GM12878 (cell line): ENCODE measurements at regions not wholly inside any gene's neighbourhood (a gene's known extent, or its start where the extent isn't known, plus 50 kb on each side); places are given as distances from the start of the nearest gene placed in this dataset.
A peak's percentile ranks its signal among the peaks of the same experiment; 100 is the strongest.

ENCODE experiments used
- ATAC-seq: fragments of 200-7000 bp; cut with Tn5 transposase; 3 replicates; pipeline ENCODE4 v1.9.1; 2020; ENCODE audit warnings: mild to moderate bottlenecking, moderate library complexity
- BruUV-seq: library from RNA; stranded (reverse); fragments of 400-500 nt; replicated peaks from 2 replicates; lab custom pipeline; 2021; lab: Mats Ljungman, UMichigan
- CTCF ChIA-PET: fragments of 300-600 bp; sonication (Branson Sonifier 250); formaldehyde crosslinking; extraction: SDS; loops from one replicate; lab custom pipeline; 2021; ENCODE audit warnings: inconsistent platforms; lab: Yijun Ruan, JAX
- POLR2A ChIA-PET: fragments of 350-600 bp; formaldehyde crosslinking; extraction: SDS; loops from one replicate; lab custom pipeline; 2021; ENCODE audit warnings: inconsistent platforms; lab: Charles Lee
- RAD21 ChIA-PET: fragments of 300-600 bp; sonication (Branson Sonifier 250); formaldehyde crosslinking; loops from one replicate; lab custom pipeline; 2023; ENCODE audit warnings: antibody characterized with exemption; ENCODE audit not compliant: unreplicated experiment; lab: Charles Lee
- SMC1A ChIA-PET: fragments of 300-600 bp; sonication (Branson Sonifier 250); formaldehyde crosslinking; loops from one replicate; lab custom pipeline; 2023; ENCODE audit not compliant: unreplicated experiment, uncharacterized antibody; lab: Charles Lee
- DNase-seq: peaks from one replicate; pipeline ENCODE4 v3.0.0-alpha.2; 2011; ENCODE audit warnings: low read depth, low spot score
- FAIRE-seq: peaks from 3 replicates; lab custom pipeline; 2011; peaks lifted over from hg19 to GRCh38; lab: Jason Lieb, UNC
- H2AFZ ChIP-seq: 2 replicates; pipeline ENCODE4 v1.6.0; 2011; ENCODE audit warnings: low read depth, low read length, control low read depth; ENCODE audit not compliant: control insufficient read depth
- H3K27ac ChIP-seq: 2 replicates; pipeline ENCODE4 v1.5.1; 2011; ENCODE audit warnings: control low read depth; ENCODE audit not compliant: control insufficient read depth, insufficient read depth
- H3K27me3 ChIP-seq, 2 experiments: replicated peaks in 1 of 2; 2 replicates each; pipeline versions ENCODE4 v1.6.0 to v1.6.1; 2011; ENCODE audit warnings: low read length in 1 of 2; ENCODE audit not compliant: control insufficient read depth in 2 of 2, insufficient read depth in 2 of 2
- H3K36me3 ChIP-seq, 2 experiments: 2 replicates each; pipeline ENCODE4 v1.5.1; 2011; ENCODE audit warnings: low read length in 1 of 2; ENCODE audit not compliant: control insufficient read depth in 2 of 2, insufficient read depth in 2 of 2
- H3K4me1 ChIP-seq: 2 replicates; pipeline ENCODE4 v1.6.1; 2011; ENCODE audit warnings: mild to moderate bottlenecking, low read length, moderate library complexity, mixed read lengths; ENCODE audit not compliant: control insufficient read depth, insufficient read depth
- H3K4me2 ChIP-seq: 2 replicates; pipeline ENCODE4 v1.6.0; 2011; ENCODE audit warnings: control low read depth; ENCODE audit not compliant: control insufficient read depth, insufficient read depth
- H3K4me3 ChIP-seq: fragments of 200-600 bp; sonication (generic); 2 replicates; pipeline ENCODE4 v1.5.1; 2016
- H3K79me2 ChIP-seq: 2 replicates; pipeline ENCODE4 v1.6.0; 2011; ENCODE audit warnings: low read length; ENCODE audit not compliant: control insufficient read depth, insufficient read depth
- H3K9ac ChIP-seq: 2 replicates; pipeline ENCODE4 v1.8.0; 2011; ENCODE audit warnings: low read length, control low read depth, mixed read lengths; ENCODE audit not compliant: control insufficient read depth, insufficient read depth
- H3K9me3 ChIP-seq: replicated peaks from 3 replicates; pipeline ENCODE4 v1.5.1; 2011; ENCODE audit warnings: mild to moderate bottlenecking, low read length; ENCODE audit not compliant: control insufficient read depth, insufficient read depth
- H4K20me1 ChIP-seq: 2 replicates; pipeline ENCODE4 v1.6.0; 2011; ENCODE audit not compliant: control insufficient read depth, insufficient read depth
- BACH1 ChIP-seq: fragments of 450-650 bp; IDR thresholded peaks from 2 replicates; pipeline ENCODE4 v1.6.1; 2017; ENCODE audit warnings: mild to moderate bottlenecking, borderline replicate concordance
- BMI1 ChIP-seq: fragments of 450-650 bp; IDR thresholded peaks from 2 replicates; pipeline ENCODE4 v1.6.1; 2016; ENCODE audit warnings: mild to moderate bottlenecking, moderate library complexity, borderline replicate concordance
- CBFB ChIP-seq: IDR thresholded peaks from 2 replicates; pipeline ENCODE4 v1.6.1; 2016; ENCODE audit warnings: antibody characterized with exemption, low read depth
- CHD1 ChIP-seq: IDR thresholded peaks from 2 replicates; pipeline ENCODE4 v1.6.1; 2012; ENCODE audit warnings: low read depth, low read length, improper control_type of control experiment
- CTCF ChIP-seq, 3 experiments: IDR thresholded peaks in 2 of 3; conservative IDR thresholded peaks in 1 of 3; 2 replicates each; pipeline ENCODE4 v1.5.1; 2011; ENCODE audit warnings: low read depth in 3 of 3, low read length in 3 of 3, mild to moderate bottlenecking in 3 of 3, control low read depth in 2 of 3, moderate library complexity in 2 of 3, inconsistent platforms in 1 of 3, mixed read lengths in 1 of 3; ENCODE audit not compliant: control insufficient read depth in 2 of 3, insufficient read depth in 1 of 3; ENCODE audit errors: extremely low read depth in 1 of 3
- EGR1 ChIP-seq, 2 experiments: IDR thresholded peaks; 1 replicate in 1 of 2; 2 replicates in 1 of 2; pipeline ENCODE4 v1.6.1; 2011 to 2012; ENCODE audit warnings: low read depth in 2 of 2, low read length in 2 of 2, borderline replicate concordance in 1 of 2, mild to moderate bottlenecking in 1 of 2, moderate library complexity in 1 of 2
- ESRRA ChIP-seq: IDR thresholded peaks from 2 replicates; pipeline ENCODE4 v1.6.1; 2012; ENCODE audit warnings: mild to moderate bottlenecking, low read length, improper control_type of control experiment
- GABPA ChIP-seq: IDR thresholded peaks from 2 replicates; pipeline ENCODE4 v1.6.1; 2014; ENCODE audit warnings: antibody characterized with exemption, low read depth, mild to moderate bottlenecking, inconsistent platforms
- JUND ChIP-seq: IDR thresholded peaks from 2 replicates; pipeline ENCODE4 v1.6.1; 2012; ENCODE audit warnings: low read depth, mild to moderate bottlenecking, low read length, improper control_type of control experiment, moderate library complexity
- MEF2B ChIP-seq: fragments of 450-650 bp; IDR thresholded peaks from 2 replicates; pipeline ENCODE4 v1.6.1; 2018; ENCODE audit warnings: mild to moderate bottlenecking, moderate library complexity; ENCODE audit not compliant: partially characterized antibody, poor library complexity, severe bottlenecking
- MXI1 ChIP-seq: fragments of 150-350 bp; IDR thresholded peaks from 2 replicates; pipeline ENCODE4 v1.6.1; 2011; ENCODE audit warnings: low read depth, mild to moderate bottlenecking, inconsistent platforms, low read length, improper control_type of control experiment
- NR2C1 ChIP-seq: fragments of 450-650 bp; IDR thresholded peaks from 2 replicates; pipeline ENCODE4 v1.6.1; 2017; ENCODE audit warnings: antibody characterized with exemption, mild to moderate bottlenecking, moderate library complexity
- NR2F1 ChIP-seq: fragments of 450-650 bp; conservative IDR thresholded peaks from 2 replicates; pipeline ENCODE4 v1.6.1; 2017; ENCODE audit warnings: mild to moderate bottlenecking
- RAD21 ChIP-seq: IDR thresholded peaks from 2 replicates; pipeline ENCODE4 v1.6.1; 2011; ENCODE audit warnings: mild to moderate bottlenecking, low read depth, low read length, moderate library complexity; ENCODE audit not compliant: insufficient read depth
- RB1 ChIP-seq: fragments of 450-650 bp; formaldehyde crosslinking; IDR thresholded peaks from 2 replicates; pipeline ENCODE4 v1.6.1; 2017; ENCODE audit warnings: mild to moderate bottlenecking, borderline replicate concordance
- SP1 ChIP-seq: IDR thresholded peaks from one replicate; pipeline ENCODE4 v1.6.1; 2011; ENCODE audit warnings: low read depth, low read length
- SUZ12 ChIP-seq: fragments of 200-600 bp; sonication (generic); IDR thresholded peaks from one replicate; pipeline ENCODE4 v1.6.1; 2018; ENCODE audit warnings: antibody characterized with exemption, mild to moderate bottlenecking; ENCODE audit not compliant: unreplicated experiment
- TCF3 ChIP-seq: IDR thresholded peaks from 2 replicates; pipeline ENCODE4 v1.6.1; 2012; ENCODE audit warnings: low read depth, mild to moderate bottlenecking, low read length, borderline replicate concordance; ENCODE audit not compliant: insufficient read depth
- YY1 ChIP-seq: IDR thresholded peaks from 2 replicates; pipeline ENCODE4 v1.6.1; 2011; ENCODE audit warnings: low read depth, mild to moderate bottlenecking, low read length
- ZNF622 ChIP-seq: fragments of 450-650 bp; IDR thresholded peaks from 2 replicates; pipeline ENCODE4 v1.6.1; 2017; ENCODE audit warnings: mild to moderate bottlenecking, inconsistent platforms
- WGBS: methylation state at CpG from one replicate; pipeline ENCODE4 v1.1.6; 2016; ENCODE audit warnings: low lambda C conversion rate; ENCODE audit not compliant: insufficient replicate concordance, insufficient coverage; ENCODE audit errors: missing lambda C conversion rate; 5-methylcytosine and 5-hydroxymethylcytosine counted together
- in situ Hi-C: fragments of 300-500 bp; cut with MboI; formaldehyde crosslinking; loops from 9 replicates; pipeline ENCODE4 v1.14.3; 2018; ENCODE audit warnings: mixed read lengths
- intact Hi-C: fragments of 100-400 bp; cut with micrococcal nuclease; formaldehyde crosslinking; loops from one replicate; pipeline ENCODE4 v1.14.2; 2022; ENCODE audit not compliant: unreplicated experiment
- TF ChIP-seq, protein P1 (sequence below): IDR thresholded peaks from 2 replicates; pipeline ENCODE4 v1.6.1; 2011; ENCODE audit warnings: borderline replicate concordance, low read depth, mild to moderate bottlenecking, moderate library complexity, low read length; ENCODE audit not compliant: insufficient read depth, poor library complexity, severe bottlenecking

DNA sequence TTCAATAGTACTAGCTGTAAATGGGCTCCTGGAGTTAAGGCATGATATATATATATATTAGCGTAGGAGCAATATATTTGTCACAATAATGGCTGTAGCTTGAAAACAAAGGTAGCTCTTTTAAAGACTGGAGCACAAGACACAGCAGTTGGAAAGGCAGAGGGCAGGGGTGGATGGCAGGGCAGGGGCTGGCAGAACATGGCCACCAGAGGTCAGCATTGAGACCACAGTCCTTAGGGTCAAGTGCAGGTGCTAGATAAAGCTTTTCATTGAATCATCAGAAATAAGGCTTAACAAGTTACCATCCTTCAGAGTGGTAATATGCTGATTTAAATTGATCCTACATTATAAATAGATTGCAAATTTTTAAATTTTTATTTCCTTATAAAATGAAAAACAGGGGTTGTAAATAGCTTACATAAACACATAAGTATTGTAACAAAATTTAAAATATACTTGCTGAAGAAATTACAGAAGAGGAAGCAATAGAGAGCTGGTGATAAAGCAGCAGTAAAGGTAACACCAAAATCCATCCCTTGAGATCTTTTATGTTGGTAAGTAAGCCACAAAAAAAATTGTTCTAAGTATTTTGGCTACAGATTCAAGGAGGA is 161.2 kb upstream of the PIEZO2 start (continued):
- TF ChIP-seq RB1 (no peak), EGR1 (IDR thresholded peaks at IDR 0.05; ENCODE audit: borderline replicate concordance in 1 of 2, low read depth in 2 of 2, low read length in 2 of 2) (no peak), BACH1 (no peak), SUZ12 (no peak), RAD21 (peak; percentile 65)
- TF ChIP-seq, protein P1, sequence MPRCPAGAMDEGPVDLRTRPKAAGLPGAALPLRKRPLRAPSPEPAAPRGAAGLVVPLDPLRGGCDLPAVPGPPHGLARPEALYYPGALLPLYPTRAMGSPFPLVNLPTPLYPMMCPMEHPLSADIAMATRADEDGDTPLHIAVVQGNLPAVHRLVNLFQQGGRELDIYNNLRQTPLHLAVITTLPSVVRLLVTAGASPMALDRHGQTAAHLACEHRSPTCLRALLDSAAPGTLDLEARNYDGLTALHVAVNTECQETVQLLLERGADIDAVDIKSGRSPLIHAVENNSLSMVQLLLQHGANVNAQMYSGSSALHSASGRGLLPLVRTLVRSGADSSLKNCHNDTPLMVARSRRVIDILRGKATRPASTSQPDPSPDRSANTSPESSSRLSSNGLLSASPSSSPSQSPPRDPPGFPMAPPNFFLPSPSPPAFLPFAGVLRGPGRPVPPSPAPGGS: no peak

- DNase-seq: no peak
- H3K36me3 ChIP-seq: no peaks in the 10 kb centered on the region
- ChIA-PET RAD21 (interaction anchor here (0.9 kb wide), 3 partner anchors 16 to 146 kb away, joined by 3 to 5 read pairs (median 4); no protein-coding TSS in a partner anchor), SMC1A (interaction anchor here (1.0 to 1.3 kb wide), 2 partner anchors 158 to 210 kb away, joined by 3 read pairs; no protein-coding TSS in a partner anchor), POLR2A (no interaction called here), CTCF (interaction anchor here (1.1 to 2.4 kb wide), 2 partner anchors 15 to 210 kb away, joined by 4 to 12 read pairs; no protein-coding TSS in a partner anchor)
- WGBS: 22% methylated on average over 3 of the region's 3 CpGs
- H3K27ac ChIP-seq: no peak overlapping the region
- ATAC-seq: peak; percentile 85
- H3K4me2 ChIP-seq: no peak overlapping the region
- FAIRE-seq: no peak
- BruUV-seq: no TSS peak
- in situ Hi-C loops: no loop called here
- no peaks in the 10 kb centered on the region; the same call in 1 of the 3 replicates for H3K9me3 ChIP-seq
- peak overlapping the region; percentile 30; the same call in 1 of the 2 replicates for H2AFZ ChIP-seq
- no peaks in the 10 kb centered on the region for H3K79me2 ChIP-seq
- no peaks in the 10 kb centered on the region for H4K20me1 ChIP-seq
- H3K4me1 ChIP-seq: peaks cover 5% of the 10 kb centered on the region; the same call in 1 of the 2 replicates
- no peak overlapping the region for H3K4me3 ChIP-seq
- H3K9ac ChIP-seq: no peak overlapping the region
- peaks cover 0 to 4% of the 10 kb centered on the region in 2 experiments; a peak in 2 of 4 replicates for H3K27me3 ChIP-seq
- intact Hi-C loops: loop anchor here (5.0 kb wide), 1 partner anchor 142 kb away; no protein-coding TSS in a partner anchor
- TF ChIP-seq GABPA (peak; percentile 66), NR2F1 (peak; percentile 25; the same call in 1 of the 2 replicates), CHD1 (no peak), CBFB (no peak), MXI1 (no peak), ZNF622 (no peak), RAD21 (peak; percentile 54), SP1 (no peak), YY1 (peak; percentile 91), BMI1 (0 out of 2 replicates have a peak, but pooled peaks have one; percentile 28), CTCF (IDR thresholded peaks at IDR 0.05 in 2 of 3, conservative IDR thresholded peaks at IDR 0.05 in 1 of 3; ENCODE audit: control insufficient read depth in 2 of 3, extremely low read depth in 1 of 3, insufficient read depth in 1 of 3, low read depth in 3 of 3, low read length in 3 of 3) (peak; percentile 19 to 52 (median 32); a peak in 4 of 6 replicates), MEF2B (no peak), ESRRA (no peak), JUND (no peak), NR2C1 (peak; percentile 82), TCF3 (no peak)
Observed at GRCh38 chr18:11309172-11309571, 159.8 kb upstream of the PIEZO2 start.
